H9 (cell line): ENCODE measurements at regions not wholly inside any gene's neighbourhood (a gene's known extent, or its start where the extent isn't known, plus 50 kb on each side); places are given as distances from the start of the nearest gene placed in this dataset.

Experiments
- DNase-seq: peaks from one replicate; pipeline ENCODE4 v3.0.0-alpha.2; 2017
- H2AFZ ChIP-seq: one replicate; pipeline ENCODE4 v1.6.1; 2013; ENCODE audit warnings: mild to moderate bottlenecking, low read length, control low read depth, moderate library complexity
- H2AK5ac ChIP-seq: 2 replicates; pipeline ENCODE4 v1.6.1; 2013; ENCODE audit warnings: low read length, control low read depth, mixed read lengths; ENCODE audit not compliant: insufficient read length
- H2BK120ac ChIP-seq: one replicate; pipeline ENCODE4 v1.6.1; 2013; ENCODE audit warnings: low read depth, mild to moderate bottlenecking, low read length, control low read depth, inconsistent platforms; ENCODE audit not compliant: poor library complexity, severe bottlenecking
- H2BK12ac ChIP-seq: 2 replicates; pipeline ENCODE4 v1.6.1; 2013; ENCODE audit warnings: low read length, control low read depth, mixed read lengths, low read depth; ENCODE audit not compliant: insufficient read length
- H2BK15ac ChIP-seq: 2 replicates; pipeline ENCODE4 v1.6.1; 2013; ENCODE audit warnings: low read depth, low read length, control low read depth
- H2BK20ac ChIP-seq: one replicate; pipeline ENCODE4 v1.6.1; 2013; ENCODE audit warnings: low read depth, mild to moderate bottlenecking, low read length, control low read depth, inconsistent platforms; ENCODE audit not compliant: poor library complexity, severe bottlenecking
- H2BK5ac ChIP-seq: 2 replicates; pipeline ENCODE4 v1.6.1; 2013; ENCODE audit warnings: low read length, control low read depth, mixed read lengths; ENCODE audit not compliant: insufficient read length
- H3K14ac ChIP-seq: 2 replicates; pipeline ENCODE4 v1.6.1; 2013; ENCODE audit warnings: low read length, control low read depth; ENCODE audit not compliant: insufficient read depth
- H3K18ac ChIP-seq: 2 replicates; pipeline ENCODE4 v1.6.1; 2013; ENCODE audit warnings: low read depth, mild to moderate bottlenecking, mixed read lengths, low read length, control low read depth; ENCODE audit not compliant: insufficient read length
- H3K23ac ChIP-seq: 2 replicates; pipeline ENCODE4 v1.6.1; 2013; ENCODE audit warnings: low read length, control low read depth, mixed read lengths, low read depth; ENCODE audit not compliant: insufficient read length
- H3K23me2 ChIP-seq: 2 replicates; pipeline ENCODE4 v1.6.1; 2013; ENCODE audit warnings: low read depth, mild to moderate bottlenecking, mixed read lengths, low read length, control low read depth; ENCODE audit not compliant: insufficient read length, poor library complexity, severe bottlenecking
- H3K27ac ChIP-seq: 2 replicates; pipeline ENCODE4 v1.5.1; 2013; ENCODE audit warnings: low read length, control low read depth, mixed read lengths, low read depth; ENCODE audit not compliant: insufficient read length
- H3K27me3 ChIP-seq: 2 replicates; pipeline ENCODE4 v1.6.1; 2013; ENCODE audit warnings: low read length, control low read depth, inconsistent platforms; ENCODE audit not compliant: insufficient read depth
- H3K4ac ChIP-seq: 2 replicates; pipeline ENCODE4 v1.6.1; 2013; ENCODE audit warnings: low read depth, mild to moderate bottlenecking, control low read depth, inconsistent platforms, low read length, moderate library complexity
- H3K4me1 ChIP-seq: 2 replicates; pipeline ENCODE4 v1.6.1; 2013; ENCODE audit warnings: low read length, control low read depth, inconsistent platforms; ENCODE audit not compliant: insufficient read depth
- H3K4me2 ChIP-seq: 2 replicates; pipeline ENCODE4 v1.6.1; 2013; ENCODE audit warnings: low read length, control low read depth, mixed read lengths; ENCODE audit not compliant: insufficient read length, insufficient read depth
- H3K56ac ChIP-seq: 2 replicates; pipeline ENCODE4 v1.6.1; 2013; ENCODE audit warnings: low read depth, mild to moderate bottlenecking, mixed read lengths, low read length, control low read depth; ENCODE audit not compliant: insufficient read length
- H3K79me1 ChIP-seq: 2 replicates; pipeline ENCODE4 v1.6.1; 2013; ENCODE audit warnings: low read depth, mild to moderate bottlenecking, moderate library complexity, low read length, control low read depth, inconsistent platforms; ENCODE audit not compliant: insufficient read depth, poor library complexity, severe bottlenecking
- H3K79me2 ChIP-seq: 2 replicates; pipeline ENCODE4 v1.6.1; 2013; ENCODE audit warnings: low read length, control low read depth, inconsistent platforms; ENCODE audit not compliant: insufficient read depth
- H3K9ac ChIP-seq: 2 replicates; pipeline ENCODE4 v1.6.1; 2013; ENCODE audit warnings: low read length, control low read depth, mixed read lengths; ENCODE audit not compliant: insufficient read length; ENCODE audit errors: extremely low read depth
- H3K9me3 ChIP-seq: one replicate; pipeline ENCODE4 v1.6.1; 2013; ENCODE audit warnings: low read depth, low read length, inconsistent platforms; ENCODE audit not compliant: control insufficient read depth
- H3T11ph ChIP-seq: one replicate; pipeline ENCODE4 v1.6.1; 2013; ENCODE audit warnings: mild to moderate bottlenecking, low read length, control low read depth, inconsistent platforms
- H4K20me1 ChIP-seq: one replicate; pipeline ENCODE4 v1.6.1; 2013; ENCODE audit not compliant: control insufficient read depth, insufficient read length, insufficient read depth
- H4K5ac ChIP-seq: 2 replicates; pipeline ENCODE4 v1.6.1; 2013; ENCODE audit warnings: low read depth, mild to moderate bottlenecking, mixed read lengths, low read length, control low read depth; ENCODE audit not compliant: insufficient read length
- H4K8ac ChIP-seq: replicated peaks from 2 replicates; pipeline ENCODE4 v1.6.1; 2013; ENCODE audit warnings: low read length, control low read depth, mixed read lengths, low read depth; ENCODE audit not compliant: insufficient read length
- H4K91ac ChIP-seq: 2 replicates; pipeline ENCODE4 v1.6.1; 2013; ENCODE audit warnings: low read depth, mild to moderate bottlenecking, moderate library complexity, mixed read lengths, low read length, control low read depth; ENCODE audit not compliant: insufficient read length
- H3K27ac Mint-ChIP-seq, 3 experiments: 2 replicates in 2 of 3; 3 replicates in 1 of 3; pipeline ENCODE4 v1.8.0; 2020 to 2021; ENCODE audit warnings: mixed read lengths in 3 of 3, mild to moderate bottlenecking in 1 of 3, moderate library complexity in 1 of 3
- H3K27me3 Mint-ChIP-seq: 2 replicates; pipeline ENCODE4 v1.8.0; 2021; ENCODE audit warnings: low read depth, mild to moderate bottlenecking, moderate library complexity, mixed read lengths
- H3K36me3 Mint-ChIP-seq, 3 experiments: 2 replicates in 2 of 3; 3 replicates in 1 of 3; pipeline ENCODE4 v1.8.0; 2020 to 2021; ENCODE audit warnings: low read depth in 3 of 3, mixed read lengths in 3 of 3; ENCODE audit not compliant: insufficient read depth in 1 of 3
- H3K4me1 Mint-ChIP-seq, 2 experiments: 2 replicates each; pipeline ENCODE4 v1.8.0; 2020; ENCODE audit warnings: mixed read lengths in 2 of 2
- H3K4me3 Mint-ChIP-seq, 2 experiments: 2 replicates in 1 of 2; 3 replicates in 1 of 2; pipeline ENCODE4 v1.8.0; 2020 to 2021; ENCODE audit warnings: mild to moderate bottlenecking in 2 of 2, mixed read lengths in 2 of 2, moderate library complexity in 1 of 2
- H3K9me3 Mint-ChIP-seq, 2 experiments: 2 replicates in 1 of 2; 3 replicates in 1 of 2; pipeline ENCODE4 v1.8.0; 2020; ENCODE audit warnings: mild to moderate bottlenecking in 2 of 2, mixed read lengths in 2 of 2, moderate library complexity in 1 of 2
- WGBS: extraction: QIAGEN DNeasy Blood & Tissue Kit; methylation state at CpG from one replicate; pipeline ENCODE4 v1.1.7; 2013; ENCODE audit warnings: missing lambda C conversion rate, low lambda C conversion rate, mixed read lengths; ENCODE audit not compliant: insufficient read length; ENCODE audit errors: extremely low coverage; 5-methylcytosine and 5-hydroxymethylcytosine counted together
- TF ChIP-seq, protein P1 (sequence below): fragments of 200-600 bp; sonication (generic); conservative IDR thresholded peaks from 3 replicates; pipeline ENCODE4 v1.8.0; 2021; ENCODE audit warnings: antibody characterized with exemption, mild to moderate bottlenecking

GRCh38 chr5:120960510-120960909, 496.4 kb downstream of the PRR16 start:
- no peak overlapping the region for H3K4ac ChIP-seq
- H3T11ph ChIP-seq = no peak overlapping the region
- Mint-ChIP-seq H3K36me3 (no peaks in the 10 kb centered on the region), H3K4me1 (no peaks in the 10 kb centered on the region), H3K27ac (peak overlapping the region in 1 of 3 experiments; percentile 56; a peak in 1 of 7 replicates), H3K4me3 (no peak overlapping the region), H3K27me3 (no peaks in the 10 kb centered on the region), H3K9me3 (no peaks in the 10 kb centered on the region; a peak in 1 of 5 replicates)
- H4K20me1 ChIP-seq = no peaks in the 10 kb centered on the region
- no peak overlapping the region for H4K5ac ChIP-seq
- no CpG with 5 or more reads among the region's 1 CpG for WGBS
- H3K23me2 ChIP-seq = no peaks in the 10 kb centered on the region
- H3K23ac ChIP-seq = no peak overlapping the region
- no peak overlapping the region for H2AFZ ChIP-seq
- TF ChIP-seq, protein P1, sequence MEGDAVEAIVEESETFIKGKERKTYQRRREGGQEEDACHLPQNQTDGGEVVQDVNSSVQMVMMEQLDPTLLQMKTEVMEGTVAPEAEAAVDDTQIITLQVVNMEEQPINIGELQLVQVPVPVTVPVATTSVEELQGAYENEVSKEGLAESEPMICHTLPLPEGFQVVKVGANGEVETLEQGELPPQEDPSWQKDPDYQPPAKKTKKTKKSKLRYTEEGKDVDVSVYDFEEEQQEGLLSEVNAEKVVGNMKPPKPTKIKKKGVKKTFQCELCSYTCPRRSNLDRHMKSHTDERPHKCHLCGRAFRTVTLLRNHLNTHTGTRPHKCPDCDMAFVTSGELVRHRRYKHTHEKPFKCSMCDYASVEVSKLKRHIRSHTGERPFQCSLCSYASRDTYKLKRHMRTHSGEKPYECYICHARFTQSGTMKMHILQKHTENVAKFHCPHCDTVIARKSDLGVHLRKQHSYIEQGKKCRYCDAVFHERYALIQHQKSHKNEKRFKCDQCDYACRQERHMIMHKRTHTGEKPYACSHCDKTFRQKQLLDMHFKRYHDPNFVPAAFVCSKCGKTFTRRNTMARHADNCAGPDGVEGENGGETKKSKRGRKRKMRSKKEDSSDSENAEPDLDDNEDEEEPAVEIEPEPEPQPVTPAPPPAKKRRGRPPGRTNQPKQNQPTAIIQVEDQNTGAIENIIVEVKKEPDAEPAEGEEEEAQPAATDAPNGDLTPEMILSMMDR = no peak
- H3K27me3 ChIP-seq = no peaks in the 10 kb centered on the region
- H2BK120ac ChIP-seq = no peak overlapping the region
- no peak overlapping the region for H3K18ac ChIP-seq
- no peak overlapping the region for H3K56ac ChIP-seq
- no peak overlapping the region for H4K91ac ChIP-seq
- no peaks in the 10 kb centered on the region for H3K9me3 ChIP-seq
- no peaks in the 10 kb centered on the region for H3K79me2 ChIP-seq
- H3K79me1 ChIP-seq = no peaks in the 10 kb centered on the region
- H3K14ac ChIP-seq = no peak overlapping the region
- no peak overlapping the region for H2BK20ac ChIP-seq
- no peak for DNase-seq
- no peaks in the 10 kb centered on the region for H3K4me1 ChIP-seq
- no peak overlapping the region for H2BK5ac ChIP-seq
- no peak overlapping the region for H3K9ac ChIP-seq
- no peak overlapping the region for H2AK5ac ChIP-seq
- H3K4me2 ChIP-seq = no peak overlapping the region
- H2BK12ac ChIP-seq = no peak overlapping the region
- no peak overlapping the region for H2BK15ac ChIP-seq
- no peak overlapping the region for H3K27ac ChIP-seq
- no peak overlapping the region for H4K8ac ChIP-seq
